Fibroblast of the conjunctiva (primary cell): ENCODE measurements at regions not wholly inside any gene's neighbourhood (a gene's known extent, or its start where the extent isn't known, plus 50 kb on each side); places are given as distances from the start of the nearest gene placed in this dataset.

ENCODE experiments used
- DNase-seq: peaks from one replicate; pipeline ENCODE4 v3.0.0-alpha.2; 2010; ENCODE audit warnings: low read depth

GRCh38 chr15:39211108-39211979 lies 369.5 kb upstream of the THBS1 start:
- DNase-seq = no peak

GRCh38 chr15:39213385-39213840 lies 367.5 kb upstream of the THBS1 start:
- no peak for DNase-seq

DNA sequence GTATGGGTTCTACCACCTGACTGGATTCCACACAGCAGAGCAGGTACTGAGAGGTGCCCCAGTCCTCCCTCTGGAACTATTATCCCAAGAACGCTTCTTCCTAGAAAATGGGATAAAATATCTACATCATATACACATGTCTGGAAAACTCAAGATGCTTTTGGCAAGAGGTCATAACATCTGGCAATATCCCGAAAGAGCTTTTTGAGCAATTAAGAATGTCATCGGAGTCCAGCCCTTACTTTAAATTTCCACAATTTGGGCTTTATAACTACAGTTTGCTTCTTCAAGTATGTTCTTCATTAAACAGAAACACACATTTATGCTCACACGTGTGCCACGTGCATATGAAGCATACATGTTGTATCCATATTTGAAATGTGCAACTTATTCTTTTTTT lies 365.9 kb upstream of the THBS1 start:
- no peak for DNase-seq

- DNase-seq = no peak
Measured at GRCh38 chr15:39216816-39217215, 364.1 kb upstream of the THBS1 start.

- DNase-seq = no peak
Measured at GRCh38 chr15:39219608-39220007, 361.3 kb upstream of the THBS1 start.

GRCh38 chr15:39226169-39226937 lies 354.5 kb upstream of the THBS1 start:
- DNase-seq = no peak

DNA sequence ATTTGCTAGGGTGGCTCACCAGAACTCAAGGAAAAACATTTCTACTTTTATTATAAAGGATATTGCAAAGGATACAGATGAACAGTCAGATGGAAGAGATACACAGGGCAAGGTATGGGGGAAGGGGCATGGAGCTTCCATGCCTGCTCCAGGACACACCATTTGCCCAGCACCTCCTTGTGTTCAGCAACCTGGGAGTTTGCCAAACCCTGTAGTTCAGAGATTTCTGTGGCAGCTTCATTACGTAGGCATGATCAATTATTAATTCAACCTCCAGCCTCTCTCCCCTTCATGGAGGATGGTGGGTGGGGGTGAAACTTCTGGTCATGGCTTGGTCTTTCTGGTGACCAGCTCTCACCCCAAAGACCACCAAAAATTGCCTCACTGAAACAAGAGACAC lies 353.9 kb upstream of the THBS1 start:
- DNase-seq = no peak

DNA sequence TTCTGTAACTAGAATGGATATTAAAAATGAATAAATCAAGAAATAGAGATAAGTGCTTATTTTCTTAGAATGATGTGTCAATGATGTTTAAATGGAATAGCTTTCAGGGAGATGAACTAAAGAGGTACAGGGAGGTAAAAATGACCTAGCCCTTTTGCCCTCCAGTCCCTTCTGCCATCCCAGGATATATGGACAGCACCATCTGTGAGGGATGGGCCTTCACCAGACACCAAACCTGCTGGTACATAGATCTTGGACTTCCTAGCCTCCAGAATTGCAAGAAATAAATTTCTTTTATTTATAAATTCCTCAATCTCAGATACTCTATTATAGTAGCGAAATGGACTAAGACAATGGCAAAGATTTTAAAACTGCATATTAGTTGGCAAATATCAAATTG lies 352.0 kb upstream of the THBS1 start:
- no peak for DNase-seq

DNA sequence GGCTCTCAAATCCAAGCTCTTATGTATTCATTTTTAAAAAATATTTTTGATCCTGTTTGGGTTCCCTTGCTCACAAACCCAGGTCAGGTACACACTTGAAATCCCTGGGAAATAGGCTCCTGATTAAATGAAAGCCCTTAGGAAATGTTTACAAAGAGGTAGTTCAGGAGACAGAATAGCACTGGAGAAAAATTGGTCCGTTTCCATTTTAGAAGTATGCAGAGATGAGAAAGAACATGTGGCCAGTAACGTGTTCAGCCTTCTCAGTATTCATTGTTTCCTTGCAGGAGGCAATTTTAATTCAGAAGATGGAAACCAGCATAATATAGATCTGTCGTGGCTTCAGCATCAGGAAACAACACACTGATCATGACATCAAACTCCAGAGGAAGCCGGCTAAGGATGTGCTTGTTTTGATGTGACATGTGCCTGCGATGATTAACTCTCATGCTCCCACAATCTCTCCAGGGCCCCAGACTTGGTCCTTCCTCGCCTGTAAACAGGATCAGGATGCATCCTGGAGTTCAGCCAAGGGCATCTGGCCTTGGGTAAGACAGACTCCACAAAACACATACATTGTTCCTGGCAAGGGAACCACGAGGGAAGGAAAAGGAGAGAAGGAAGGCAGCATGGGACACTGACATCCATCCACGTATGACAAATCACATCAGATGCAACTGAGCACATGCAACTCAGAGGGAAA lies 350.5 kb upstream of the THBS1 start:
- DNase-seq = no peak

- DNase-seq = no peak
Measured at GRCh38 chr15:39230908-39231285, 350.0 kb upstream of the THBS1 start.

GRCh38 chr15:39232512-39232911 lies 348.4 kb upstream of the THBS1 start:
- DNase-seq = peak; percentile 18

GRCh38 chr15:39235084-39235795 lies 345.6 kb upstream of the THBS1 start:
- DNase-seq = no peak

- no peak for DNase-seq
Measured at GRCh38 chr15:39236375-39236774, 344.5 kb upstream of the THBS1 start.

- no peak for DNase-seq
Measured at GRCh38 chr15:39238443-39238842, 342.4 kb upstream of the THBS1 start.

DNA sequence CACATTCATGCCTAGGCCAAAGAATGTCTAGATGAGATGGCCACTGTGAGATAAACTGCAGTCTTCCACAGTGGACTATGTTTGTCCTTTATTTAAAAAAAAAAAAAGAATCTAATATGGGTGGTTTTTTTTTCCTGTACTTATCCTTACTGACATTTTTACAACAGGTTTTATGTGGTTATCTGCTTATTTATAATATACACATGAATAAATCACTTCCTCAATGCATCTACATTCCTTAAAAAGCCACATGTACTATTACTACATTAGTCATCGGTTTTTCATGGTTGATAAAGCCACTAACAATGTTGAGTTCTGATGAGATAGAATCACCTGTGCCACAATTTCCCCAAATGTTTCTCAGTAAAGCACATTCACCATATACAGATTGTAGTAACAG lies 341.3 kb upstream of the THBS1 start:
- DNase-seq = no peak

DNA sequence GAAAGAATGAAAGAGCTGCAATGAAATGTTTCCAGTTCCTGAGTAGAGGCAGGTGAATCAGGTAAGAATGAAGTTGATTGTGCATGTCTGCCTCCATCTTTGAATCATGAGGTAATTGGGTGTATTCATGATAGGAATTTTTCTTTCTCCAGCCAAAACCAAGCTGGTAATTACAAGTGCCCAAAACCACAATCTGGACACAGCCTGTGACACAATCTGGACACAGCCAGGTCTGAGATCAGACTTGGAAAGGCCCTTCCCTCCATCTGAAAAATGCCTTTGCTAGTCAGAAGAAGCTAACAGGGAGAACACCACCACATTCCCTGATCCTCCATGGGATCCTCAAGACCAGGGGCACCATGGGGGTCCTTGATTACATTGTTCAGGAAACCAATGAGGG lies 338.5 kb upstream of the THBS1 start:
- DNase-seq = no peak

DNA sequence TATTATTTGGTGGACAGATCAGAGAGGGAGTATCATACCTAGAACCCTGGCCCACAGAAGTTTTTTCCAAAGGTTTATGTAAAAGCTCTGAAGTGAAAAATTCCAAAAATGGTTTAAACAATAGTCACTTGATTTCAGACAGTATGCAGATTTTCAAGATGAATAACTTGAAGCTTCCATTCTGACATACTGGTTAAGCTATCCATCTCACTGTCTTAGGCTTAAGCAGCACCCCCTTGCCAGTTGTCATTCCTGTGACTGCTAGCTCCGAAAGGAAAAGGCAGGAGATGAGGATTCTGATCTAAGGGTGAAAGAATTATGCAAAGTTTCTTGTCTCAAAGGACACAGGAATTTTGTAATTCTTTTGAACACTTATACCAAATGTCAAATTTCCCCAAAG lies 337.5 kb upstream of the THBS1 start:
- DNase-seq = no peak

DNA sequence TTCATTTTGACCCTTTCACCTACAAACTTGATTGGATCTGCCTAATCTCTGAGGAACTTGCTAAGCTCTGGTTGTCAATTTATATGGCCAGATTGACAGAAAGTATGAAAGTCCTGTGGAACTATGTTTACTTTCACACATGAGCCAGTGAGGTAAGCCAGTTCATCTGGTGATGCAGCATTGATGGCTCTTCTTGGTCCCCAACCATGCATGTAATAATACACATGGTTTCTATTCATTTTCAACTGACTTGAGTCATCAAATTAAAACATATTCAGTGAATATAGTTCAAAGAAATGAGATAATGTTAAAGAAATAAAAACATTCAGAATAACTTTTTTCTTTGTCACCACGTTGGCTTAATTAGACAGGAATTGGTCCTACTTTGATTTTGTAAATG lies 336.1 kb upstream of the THBS1 start:
- no peak for DNase-seq

DNA sequence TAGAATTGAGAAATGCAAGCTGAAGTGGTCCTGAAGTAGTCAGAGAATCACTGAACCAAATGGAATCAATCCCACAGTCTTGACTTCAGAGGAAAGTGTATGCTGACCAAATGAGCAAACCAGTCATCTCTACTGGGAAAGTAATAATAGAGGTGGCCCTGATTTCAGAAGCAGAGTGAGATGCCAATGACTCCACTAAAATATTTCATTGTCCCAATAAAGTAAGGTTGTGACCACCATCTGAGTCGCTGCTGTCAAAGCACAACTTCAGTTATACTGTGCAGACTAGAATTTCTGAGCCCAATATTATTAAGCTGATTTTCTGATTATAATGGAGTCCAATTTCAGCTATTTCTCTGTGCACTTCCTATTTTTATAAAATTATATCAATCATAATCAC lies 334.4 kb upstream of the THBS1 start:
- DNase-seq = no peak

DNA sequence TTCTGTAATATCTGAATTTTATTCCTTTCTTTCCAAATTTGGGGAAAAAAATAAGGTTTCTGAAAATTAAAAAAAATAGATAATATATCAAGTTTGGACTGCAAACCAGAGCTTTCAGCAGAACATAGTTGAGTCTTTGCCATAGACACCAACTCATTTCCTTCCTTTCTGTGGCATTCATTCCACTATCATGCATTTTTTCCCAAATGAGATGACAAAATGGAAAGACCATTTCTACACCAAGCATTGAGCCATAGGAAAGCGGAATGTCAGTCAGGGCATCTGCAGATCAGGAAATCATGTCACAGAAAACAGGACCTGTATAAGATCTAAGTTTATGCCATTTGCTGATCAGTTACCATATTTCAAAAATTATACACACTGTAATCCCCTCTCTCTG lies 333.3 kb upstream of the THBS1 start:
- no peak for DNase-seq

- no peak for DNase-seq
Measured at GRCh38 chr15:39248204-39248603, 332.7 kb upstream of the THBS1 start.

- DNase-seq = no peak
Measured at GRCh38 chr15:39250001-39250400, 330.9 kb upstream of the THBS1 start.
